ENCODE measurements at regions not wholly inside any gene's neighbourhood (a gene's known extent, or its start where the extent isn't known, plus 50 kb on each side); places are given as distances from the start of the nearest gene placed in this dataset.

DNA sequence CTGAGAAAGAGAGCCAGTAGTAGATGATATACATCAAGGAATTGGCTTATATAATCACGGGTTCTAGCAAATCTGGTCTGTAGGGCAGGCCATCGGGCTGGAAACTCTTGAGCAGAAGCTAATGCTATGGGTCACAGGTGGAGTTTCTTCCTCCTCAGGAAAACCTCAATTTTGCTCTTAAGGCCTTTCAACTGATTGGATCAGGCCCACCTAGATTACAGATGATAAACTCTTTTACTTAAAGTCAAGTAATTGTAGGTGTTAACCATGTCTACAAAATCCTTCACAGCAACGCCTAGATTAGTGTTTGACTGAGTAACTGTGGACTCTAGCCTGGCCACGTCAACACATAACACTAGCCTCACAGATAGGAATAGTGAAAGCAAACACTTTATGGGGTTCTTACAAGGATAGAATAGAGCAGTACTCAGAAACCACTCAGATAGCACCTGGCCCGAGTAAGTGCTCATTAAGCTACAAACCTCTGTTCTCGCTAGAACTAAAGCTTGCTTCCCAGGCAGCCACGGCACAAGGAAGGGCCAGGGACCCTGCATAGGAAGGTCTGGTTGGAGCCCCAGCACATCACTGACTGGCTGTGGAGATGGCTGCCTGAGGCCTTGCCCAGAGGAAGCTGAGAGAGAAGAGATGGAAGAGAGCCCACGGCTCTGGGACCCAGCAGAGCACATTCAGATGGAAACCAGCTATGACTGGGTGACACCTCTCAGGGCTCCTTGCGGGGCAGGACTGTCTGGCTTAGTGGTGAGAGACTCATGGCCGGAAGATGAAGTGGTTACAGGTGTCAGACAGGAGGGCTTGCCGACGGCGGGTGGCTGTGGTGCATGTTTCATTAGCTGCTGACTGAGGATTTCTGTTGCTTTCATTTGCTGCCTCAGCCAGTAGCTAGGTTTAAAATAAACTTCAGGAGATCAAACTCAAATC is 202.5 kb upstream of the TLE3 start:
- TF ChIP-seq, protein P1, sequence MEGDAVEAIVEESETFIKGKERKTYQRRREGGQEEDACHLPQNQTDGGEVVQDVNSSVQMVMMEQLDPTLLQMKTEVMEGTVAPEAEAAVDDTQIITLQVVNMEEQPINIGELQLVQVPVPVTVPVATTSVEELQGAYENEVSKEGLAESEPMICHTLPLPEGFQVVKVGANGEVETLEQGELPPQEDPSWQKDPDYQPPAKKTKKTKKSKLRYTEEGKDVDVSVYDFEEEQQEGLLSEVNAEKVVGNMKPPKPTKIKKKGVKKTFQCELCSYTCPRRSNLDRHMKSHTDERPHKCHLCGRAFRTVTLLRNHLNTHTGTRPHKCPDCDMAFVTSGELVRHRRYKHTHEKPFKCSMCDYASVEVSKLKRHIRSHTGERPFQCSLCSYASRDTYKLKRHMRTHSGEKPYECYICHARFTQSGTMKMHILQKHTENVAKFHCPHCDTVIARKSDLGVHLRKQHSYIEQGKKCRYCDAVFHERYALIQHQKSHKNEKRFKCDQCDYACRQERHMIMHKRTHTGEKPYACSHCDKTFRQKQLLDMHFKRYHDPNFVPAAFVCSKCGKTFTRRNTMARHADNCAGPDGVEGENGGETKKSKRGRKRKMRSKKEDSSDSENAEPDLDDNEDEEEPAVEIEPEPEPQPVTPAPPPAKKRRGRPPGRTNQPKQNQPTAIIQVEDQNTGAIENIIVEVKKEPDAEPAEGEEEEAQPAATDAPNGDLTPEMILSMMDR (IDR thresholded peaks at IDR 0.05): no peak
- TF ChIP-seq POLR2A (IDR thresholded peaks at IDR 0.05): no peak
